HEK293T (cell line): ENCODE measurements at regions not wholly inside any gene's neighbourhood (a gene's known extent, or its start where the extent isn't known, plus 50 kb on each side); places are given as distances from the start of the nearest gene placed in this dataset.

ENCODE experiments used
- CTCF ChIA-PET: fragments of 350-600 bp; formaldehyde crosslinking; extraction: SDS; loops from one replicate; lab custom pipeline; 2021; ENCODE audit warnings: antibody characterized with exemption, inconsistent platforms; lab: Yijun Ruan, JAX
- POLR2A ChIA-PET: fragments of 350-600 bp; formaldehyde crosslinking; extraction: SDS; loops from one replicate; lab custom pipeline; 2020; ENCODE audit warnings: antibody characterized with exemption, inconsistent platforms; lab: Yijun Ruan, JAX
- DNase-seq: peaks from one replicate; pipeline ENCODE4 v3.0.0; 2012; ENCODE audit warnings: mixed read lengths; ENCODE audit errors: extremely low spot score
- ARNT ChIP-seq: fragments of 450-650 bp; IDR thresholded peaks from 2 replicates; pipeline ENCODE4 v1.6.1; 2017; ENCODE audit warnings: mild to moderate bottlenecking
- BHLHE40 ChIP-seq: fragments of 450-650 bp; IDR thresholded peaks from 2 replicates; pipeline ENCODE4 v1.6.1; 2016; ENCODE audit warnings: mild to moderate bottlenecking, moderate library complexity, borderline replicate concordance
- CTBP1 ChIP-seq: fragments of 450-650 bp; IDR thresholded peaks from 2 replicates; pipeline ENCODE4 v1.6.1; 2016; ENCODE audit warnings: borderline replicate concordance
- ELF4 ChIP-seq: fragments of 450-650 bp; IDR thresholded peaks from 2 replicates; pipeline ENCODE4 v1.6.1; 2017; ENCODE audit warnings: antibody characterized with exemption
- FOXA1 ChIP-seq: fragments of 450-650 bp; IDR thresholded peaks from 2 replicates; pipeline ENCODE4 v1.6.1; 2016; ENCODE audit warnings: mild to moderate bottlenecking
- FOXK2 ChIP-seq: fragments of 450-650 bp; IDR thresholded peaks from 2 replicates; pipeline ENCODE4 v1.6.1; 2016; ENCODE audit warnings: mild to moderate bottlenecking
- FOXM1 ChIP-seq: fragments of 450-650 bp; IDR thresholded peaks from 2 replicates; pipeline ENCODE4 v1.6.1; 2017; ENCODE audit warnings: mild to moderate bottlenecking, borderline replicate concordance
- HDGF ChIP-seq: fragments of 450-650 bp; IDR thresholded peaks from 2 replicates; pipeline ENCODE4 v1.6.1; 2017; ENCODE audit warnings: antibody characterized with exemption, borderline replicate concordance
- L3MBTL2 ChIP-seq: fragments of 450-650 bp; conservative IDR thresholded peaks from 2 replicates; pipeline ENCODE4 v1.6.1; 2016; ENCODE audit warnings: mild to moderate bottlenecking
- LEF1 ChIP-seq: fragments of 450-650 bp; IDR thresholded peaks from 2 replicates; pipeline ENCODE4 v1.6.1; 2017; ENCODE audit warnings: mild to moderate bottlenecking, borderline replicate concordance
- NFRKB ChIP-seq: fragments of 450-650 bp; IDR thresholded peaks from 2 replicates; pipeline ENCODE4 v1.6.1; 2016; ENCODE audit warnings: mild to moderate bottlenecking, moderate library complexity
- PKNOX1 ChIP-seq: fragments of 450-650 bp; IDR thresholded peaks from 2 replicates; pipeline ENCODE4 v1.6.1; 2016
- SP1 ChIP-seq: fragments of 450-650 bp; IDR thresholded peaks from 2 replicates; pipeline ENCODE4 v1.6.1; 2017
- SUZ12 ChIP-seq: fragments of 450-650 bp; IDR thresholded peaks from 2 replicates; pipeline ENCODE4 v1.6.1; 2016; ENCODE audit warnings: mild to moderate bottlenecking
- TARDBP ChIP-seq: fragments of 450-650 bp; IDR thresholded peaks from 2 replicates; pipeline ENCODE4 v1.6.1; 2016
- ZNF384 ChIP-seq: fragments of 450-650 bp; IDR thresholded peaks from 2 replicates; pipeline ENCODE4 v1.6.1; 2016

- DNase-seq = no peak
- ChIA-PET POLR2A (no interaction called here), CTCF (interaction anchor here (0.6 kb wide), 1 partner anchor 913 kb away, joined by 4 read pairs; no protein-coding TSS in a partner anchor)
- TF ChIP-seq FOXK2 (no peak), L3MBTL2 (no peak), CTBP1 (no peak), PKNOX1 (no peak), NFRKB (no peak), FOXM1 (no peak)
Observed at GRCh38 chr6:141653590-141653989, 479.1 kb upstream of the GJE1 start.

GRCh38 chr6:141641951-141642350 lies 490.8 kb upstream of the GJE1 start:
- no peak for DNase-seq
- CTCF ChIA-PET = no interaction called here
- TF ChIP-seq ARNT (no peak), PKNOX1 (no peak), ZNF384 (no peak), SP1 (no peak), SUZ12 (no peak), LEF1 (no peak), FOXA1 (no peak)

DNA sequence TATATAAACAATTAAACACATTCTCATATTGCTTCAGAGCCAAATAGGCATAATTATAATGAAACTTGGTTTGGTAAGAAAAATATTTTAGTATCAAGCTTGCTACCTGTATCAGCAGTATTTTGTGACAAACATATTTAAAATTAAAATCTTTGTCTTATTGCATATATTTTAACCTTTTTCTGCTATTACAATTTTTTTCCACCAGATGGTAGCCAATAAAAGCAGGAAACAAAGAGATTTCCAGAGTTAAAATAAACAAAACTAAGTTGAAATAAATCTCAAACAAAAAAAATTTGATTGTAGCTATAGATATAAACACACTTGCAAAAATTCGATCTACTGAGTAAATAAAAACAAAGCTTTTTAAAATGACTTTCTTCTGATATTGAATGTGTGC lies 491.3 kb upstream of the GJE1 start:
- CTCF ChIA-PET = no interaction called here
- DNase-seq = no peak
- no peak for TF ChIP-seq ARNT
- POLR2A ChIA-PET = no interaction called here

More at GRCh38 chr6:141641951-141642350, 490.8 kb upstream of the GJE1 start:
- POLR2A ChIA-PET = no interaction called here

GRCh38 chr6:141635621-141636020 lies 497.1 kb upstream of the GJE1 start:
- TF ChIP-seq FOXM1 (no peak), BHLHE40 (no peak), FOXK2 (no peak), FOXA1 (no peak), ARNT (no peak), L3MBTL2 (no peak), PKNOX1 (no peak), NFRKB (no peak), ELF4 (no peak), CTBP1 (no peak), SUZ12 (no peak), HDGF (no peak), TARDBP (no peak), LEF1 (no peak), ZNF384 (no peak), SP1 (no peak)
- CTCF ChIA-PET = no interaction called here
- POLR2A ChIA-PET = no interaction called here
- no peak for DNase-seq

DNA sequence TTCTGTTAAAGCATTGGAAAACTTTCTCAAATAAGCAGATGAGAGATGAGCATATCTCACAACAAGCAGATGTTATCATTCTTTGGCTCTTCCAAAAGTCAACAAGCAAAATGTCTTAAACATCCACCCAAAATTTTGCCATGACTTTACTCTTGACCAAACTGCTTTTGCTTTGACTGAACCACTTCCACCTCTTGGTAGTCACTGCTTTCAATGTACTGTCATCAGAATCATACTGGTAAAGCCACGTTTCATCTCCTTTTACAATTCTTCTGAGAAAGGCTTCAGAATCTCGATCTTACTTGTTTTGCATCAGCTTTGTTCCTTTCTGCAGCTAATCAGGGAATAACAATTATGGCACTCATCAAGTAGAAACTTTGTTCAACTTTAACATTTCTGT lies 498.5 kb upstream of the GJE1 start:
- no peak for DNase-seq
- TF ChIP-seq LEF1 (no peak), ARNT (no peak), FOXM1 (no peak), ELF4 (no peak), ZNF384 (no peak), HDGF (no peak), L3MBTL2 (no peak), BHLHE40 (no peak), TARDBP (no peak), SUZ12 (no peak), CTBP1 (no peak), NFRKB (no peak), SP1 (no peak)
- ChIA-PET POLR2A (no interaction called here), CTCF (no interaction called here)

DNA sequence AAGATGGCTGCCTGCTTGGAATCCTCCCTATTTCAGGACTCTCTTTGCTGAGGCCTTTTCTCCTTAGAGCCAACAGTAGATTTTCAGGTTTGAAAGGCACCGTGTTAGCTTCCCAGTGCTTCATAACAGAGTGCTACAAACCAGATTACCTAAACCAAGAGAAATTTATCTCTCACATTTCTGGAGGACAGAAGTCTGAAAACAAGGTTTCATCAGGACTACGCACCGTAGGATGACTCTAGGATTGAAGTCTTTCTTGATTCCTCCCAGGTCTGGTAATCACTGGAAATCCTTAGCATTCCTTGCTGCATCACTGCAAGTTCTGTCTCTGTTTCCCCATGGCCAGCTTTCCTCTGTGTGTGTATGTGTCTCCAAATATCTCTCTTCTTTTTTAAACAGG lies 508.4 kb upstream of the GJE1 start:
- ChIA-PET CTCF (no interaction called here), POLR2A (no interaction called here)
- TF ChIP-seq CTBP1 (no peak), FOXK2 (no peak)
- DNase-seq = no peak

GRCh38 chr6:141618180-141618581 lies 514.5 kb upstream of the GJE1 start:
- POLR2A ChIA-PET = no interaction called here
- CTCF ChIA-PET = interaction anchor here (0.7 kb wide), 1 partner anchor 32 kb away, joined by 3 read pairs; no protein-coding TSS in a partner anchor
- TF ChIP-seq HDGF (no peak), FOXA1 (no peak), LEF1 (no peak), PKNOX1 (no peak), ZNF384 (no peak), BHLHE40 (no peak), SUZ12 (no peak), NFRKB (no peak), FOXK2 (no peak), L3MBTL2 (no peak)
- DNase-seq = no peak
